Thoracic aorta (tissue), 2 donors: ENCODE measurements at regions not wholly inside any gene's neighbourhood (a gene's known extent, or its start where the extent isn't known, plus 50 kb on each side); places are given as distances from the start of the nearest gene placed in this dataset.
"Not testable (repeated sequence)": the region's sequence is repeated elsewhere in the genome, so short reads cannot be mapped to it uniquely, and the experiment has no call there.

Experiments
- ATAC-seq: fragments of 150-250 bp; one replicate; pipeline ENCODE4 v1.8.0; 2017; ENCODE audit warnings: low read depth; ENCODE audit not compliant: insufficient number of reproducible peaks, low FRiP score
- DNase-seq: peaks from one replicate; pipeline ENCODE4 v3.0.0-alpha.2; 2020; ENCODE audit warnings: low spot score
- H3K27ac ChIP-seq, 2 donors: fragments of 200-600 bp; sonication (generic); 1 replicate in 1 of 2; 2 replicates in 1 of 2; pipeline ENCODE4 v1.5.1; 2016; ENCODE audit warnings: mild to moderate bottlenecking in 2 of 2, moderate library complexity in 2 of 2
- H3K27me3 ChIP-seq: fragments of 200-600 bp; sonication (generic); replicated peaks from 2 replicates; pipeline ENCODE4 v1.6.0; 2016; ENCODE audit warnings: mild to moderate bottlenecking; ENCODE audit not compliant: insufficient read depth
- H3K36me3 ChIP-seq: fragments of 200-600 bp; sonication (generic); one replicate; pipeline ENCODE4 v1.5.1; 2016
- H3K4me1 ChIP-seq, 2 donors: fragments of 200-600 bp; sonication (generic); 1 replicate in 1 of 2; 2 replicates in 1 of 2; pipeline versions ENCODE4 v1.5.1 to v1.6.0; 2016; ENCODE audit warnings: low read depth in 2 of 2, mild to moderate bottlenecking in 1 of 2; ENCODE audit not compliant: control insufficient read depth in 1 of 2
- H3K4me3 ChIP-seq: fragments of 200-600 bp; sonication (generic); 2 replicates; pipeline ENCODE4 v1.5.1; 2016; ENCODE audit warnings: mild to moderate bottlenecking
- H3K9me3 ChIP-seq: fragments of 200-600 bp; sonication (generic); 2 replicates; pipeline ENCODE4 v1.5.1; 2016
- TF ChIP-seq, protein P1 (sequence below): fragments of 200-600 bp; sonication (generic); IDR thresholded peaks from one replicate; pipeline ENCODE4 v1.5.1; 2019; ENCODE audit warnings: antibody characterized with exemption

DNA sequence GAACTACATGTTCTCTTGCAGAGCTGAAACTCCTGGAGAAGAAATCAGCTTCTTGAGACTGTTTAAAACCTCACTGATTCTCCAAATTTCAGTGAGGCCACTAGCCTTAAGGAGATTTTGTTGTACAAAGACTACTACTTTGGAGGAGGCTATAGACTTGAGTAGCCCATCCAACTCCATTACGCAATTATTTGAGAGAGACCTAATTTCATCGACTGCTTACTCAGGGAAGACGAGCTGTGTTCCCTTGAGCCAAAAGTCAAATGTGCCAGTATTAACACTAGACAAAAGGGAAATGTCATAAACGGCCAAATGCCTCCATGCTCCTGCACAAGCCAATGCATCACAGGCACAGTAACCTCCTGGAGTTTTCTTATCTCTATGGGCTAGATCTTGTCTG is 182.8 kb upstream of the SESN3 start:
- DNase-seq (no peak), ATAC-seq (no peak)
- Histone ChIP-seq H3K27me3 (no peaks in the 10 kb centered on the region), H3K4me3 (no peak overlapping the region), H3K27ac (no peak overlapping the region), H3K36me3 (no peaks in the 10 kb centered on the region), H3K9me3 (no peaks in the 10 kb centered on the region), H3K4me1 (no peaks in the 10 kb centered on the region)
- TF ChIP-seq, protein P1, sequence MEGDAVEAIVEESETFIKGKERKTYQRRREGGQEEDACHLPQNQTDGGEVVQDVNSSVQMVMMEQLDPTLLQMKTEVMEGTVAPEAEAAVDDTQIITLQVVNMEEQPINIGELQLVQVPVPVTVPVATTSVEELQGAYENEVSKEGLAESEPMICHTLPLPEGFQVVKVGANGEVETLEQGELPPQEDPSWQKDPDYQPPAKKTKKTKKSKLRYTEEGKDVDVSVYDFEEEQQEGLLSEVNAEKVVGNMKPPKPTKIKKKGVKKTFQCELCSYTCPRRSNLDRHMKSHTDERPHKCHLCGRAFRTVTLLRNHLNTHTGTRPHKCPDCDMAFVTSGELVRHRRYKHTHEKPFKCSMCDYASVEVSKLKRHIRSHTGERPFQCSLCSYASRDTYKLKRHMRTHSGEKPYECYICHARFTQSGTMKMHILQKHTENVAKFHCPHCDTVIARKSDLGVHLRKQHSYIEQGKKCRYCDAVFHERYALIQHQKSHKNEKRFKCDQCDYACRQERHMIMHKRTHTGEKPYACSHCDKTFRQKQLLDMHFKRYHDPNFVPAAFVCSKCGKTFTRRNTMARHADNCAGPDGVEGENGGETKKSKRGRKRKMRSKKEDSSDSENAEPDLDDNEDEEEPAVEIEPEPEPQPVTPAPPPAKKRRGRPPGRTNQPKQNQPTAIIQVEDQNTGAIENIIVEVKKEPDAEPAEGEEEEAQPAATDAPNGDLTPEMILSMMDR: no peak

- TF ChIP-seq, protein P1: no peak
- DNase-seq (no peak), ATAC-seq (no peak)
- Histone ChIP-seq H3K4me3 (no peak overlapping the region), H3K9me3 (no peaks in the 10 kb centered on the region), H3K4me1 (no peaks in the 10 kb centered on the region), H3K27me3 (no peaks in the 10 kb centered on the region), H3K27ac (no peak overlapping the region), H3K36me3 (no peaks in the 10 kb centered on the region)
Observed at GRCh38 chr11:95413021-95413420, 182.0 kb upstream of the SESN3 start.

GRCh38 chr11:95412074-95412473 is 181.1 kb upstream of the SESN3 start:
- DNase-seq (no peak), ATAC-seq (no peak)
- H3K4me1 ChIP-seq: no peaks in the 10 kb centered on the region
- H3K4me3 ChIP-seq: no peak overlapping the region
- no peaks in the 10 kb centered on the region for H3K27me3 ChIP-seq
- no peak overlapping the region for H3K27ac ChIP-seq
- H3K36me3 ChIP-seq: no peaks in the 10 kb centered on the region
- TF ChIP-seq, protein P1: no peak
- no peaks in the 10 kb centered on the region for H3K9me3 ChIP-seq

DNA sequence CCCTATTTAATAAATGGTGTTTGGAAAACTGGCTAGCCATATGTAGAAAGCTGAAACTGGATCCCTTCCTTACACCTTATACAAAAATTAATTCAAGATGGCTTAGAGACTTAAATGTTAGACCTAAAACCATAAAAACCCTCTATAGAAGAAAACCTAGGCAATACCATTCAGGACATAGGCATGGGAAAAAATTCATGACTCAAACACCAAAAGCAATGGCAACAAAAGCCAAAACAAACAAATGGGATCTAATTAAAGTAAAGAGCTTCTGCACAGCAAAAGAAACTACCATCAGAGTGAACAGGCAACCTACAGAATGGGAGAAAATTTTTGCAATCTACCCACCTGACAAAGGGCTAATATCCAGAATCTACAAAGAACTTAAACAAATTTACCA is 179.7 kb upstream of the SESN3 start:
- not testable (repeated sequence) for H3K36me3 ChIP-seq, H3K27me3 ChIP-seq, H3K4me1 ChIP-seq, H3K27ac ChIP-seq, DNase-seq, H3K9me3 ChIP-seq, H3K4me3 ChIP-seq, ATAC-seq

- ATAC-seq (no peak), DNase-seq (no peak)
- Histone ChIP-seq H3K9me3 (no peaks in the 10 kb centered on the region), H3K27me3 (no peaks in the 10 kb centered on the region), H3K36me3 (no peaks in the 10 kb centered on the region), H3K4me3 (no peak overlapping the region), H3K4me1 (no peaks in the 10 kb centered on the region), H3K27ac (no peak overlapping the region)
- TF ChIP-seq, protein P1: no peak
Observed at GRCh38 chr11:95406271-95406670, 175.3 kb upstream of the SESN3 start.

- H3K4me3 ChIP-seq: no peak overlapping the region
- no peak for DNase-seq
- no peaks in the 10 kb centered on the region for H3K4me1 ChIP-seq
- no peak overlapping the region for H3K27ac ChIP-seq
- ATAC-seq: no peak
- H3K27me3 ChIP-seq: no peaks in the 10 kb centered on the region
- H3K36me3 ChIP-seq: no peaks in the 10 kb centered on the region
- TF ChIP-seq, protein P1: no peak
- H3K9me3 ChIP-seq: no peaks in the 10 kb centered on the region
Observed at GRCh38 chr11:95404370-95404769, 173.4 kb upstream of the SESN3 start.
